HL-60 (cell line): ENCODE measurements at regions not wholly inside any gene's neighbourhood (a gene's known extent, or its start where the extent isn't known, plus 50 kb on each side); places are given as distances from the start of the nearest gene placed in this dataset.

Source experiments
- DNase-seq, 2 experiments: peaks; one replicate each; pipeline ENCODE4 v3.0.0-alpha.2; 2010 to 2020; ENCODE audit warnings: low read depth in 1 of 2, low spot score in 1 of 2
- H3K27ac ChIP-seq: fragments of 250-450 bp; sonication (Bioruptor Pico); replicated peaks from 2 replicates; pipeline ENCODE4 v1.5.1; 2020; ENCODE audit warnings: mild to moderate bottlenecking, moderate library complexity
- H3K27me3 ChIP-seq: fragments of 250-450 bp; sonication (Bioruptor Pico); 2 replicates; pipeline ENCODE4 v1.5.1; 2021; ENCODE audit warnings: mild to moderate bottlenecking, moderate library complexity; ENCODE audit not compliant: insufficient read depth, poor library complexity, severe bottlenecking
- H3K4me3 ChIP-seq: replicated peaks from 2 replicates; pipeline ENCODE4 v1.5.1; 2011; ENCODE audit warnings: mild to moderate bottlenecking, control low read depth, low read length; ENCODE audit not compliant: insufficient read depth
- GABPA ChIP-seq: IDR thresholded peaks from 2 replicates; pipeline ENCODE4 v1.6.1; 2012; ENCODE audit warnings: low read depth
- POLR2AphosphoS5 ChIP-seq: IDR thresholded peaks from 2 replicates; pipeline ENCODE4 v1.6.1; 2012; ENCODE audit warnings: low read depth
- SPI1 ChIP-seq: IDR thresholded peaks from 2 replicates; pipeline ENCODE4 v1.6.1; 2012; ENCODE audit warnings: low read depth, mild to moderate bottlenecking, borderline replicate concordance
- TF ChIP-seq, protein P1 (sequence below): IDR thresholded peaks from 2 replicates; pipeline ENCODE4 v1.6.1; 2012; ENCODE audit warnings: low read depth; ENCODE audit not compliant: insufficient replicate concordance
- TF ChIP-seq, protein P2 (sequence below): IDR thresholded peaks from one replicate; pipeline ENCODE4 v1.5.1; 2011; ENCODE audit warnings: low read length, control low read depth, inconsistent platforms; ENCODE audit not compliant: insufficient read depth

- peaks cover 10% of the 10 kb centered on the region for H3K27me3 ChIP-seq
- TF ChIP-seq, protein P1, sequence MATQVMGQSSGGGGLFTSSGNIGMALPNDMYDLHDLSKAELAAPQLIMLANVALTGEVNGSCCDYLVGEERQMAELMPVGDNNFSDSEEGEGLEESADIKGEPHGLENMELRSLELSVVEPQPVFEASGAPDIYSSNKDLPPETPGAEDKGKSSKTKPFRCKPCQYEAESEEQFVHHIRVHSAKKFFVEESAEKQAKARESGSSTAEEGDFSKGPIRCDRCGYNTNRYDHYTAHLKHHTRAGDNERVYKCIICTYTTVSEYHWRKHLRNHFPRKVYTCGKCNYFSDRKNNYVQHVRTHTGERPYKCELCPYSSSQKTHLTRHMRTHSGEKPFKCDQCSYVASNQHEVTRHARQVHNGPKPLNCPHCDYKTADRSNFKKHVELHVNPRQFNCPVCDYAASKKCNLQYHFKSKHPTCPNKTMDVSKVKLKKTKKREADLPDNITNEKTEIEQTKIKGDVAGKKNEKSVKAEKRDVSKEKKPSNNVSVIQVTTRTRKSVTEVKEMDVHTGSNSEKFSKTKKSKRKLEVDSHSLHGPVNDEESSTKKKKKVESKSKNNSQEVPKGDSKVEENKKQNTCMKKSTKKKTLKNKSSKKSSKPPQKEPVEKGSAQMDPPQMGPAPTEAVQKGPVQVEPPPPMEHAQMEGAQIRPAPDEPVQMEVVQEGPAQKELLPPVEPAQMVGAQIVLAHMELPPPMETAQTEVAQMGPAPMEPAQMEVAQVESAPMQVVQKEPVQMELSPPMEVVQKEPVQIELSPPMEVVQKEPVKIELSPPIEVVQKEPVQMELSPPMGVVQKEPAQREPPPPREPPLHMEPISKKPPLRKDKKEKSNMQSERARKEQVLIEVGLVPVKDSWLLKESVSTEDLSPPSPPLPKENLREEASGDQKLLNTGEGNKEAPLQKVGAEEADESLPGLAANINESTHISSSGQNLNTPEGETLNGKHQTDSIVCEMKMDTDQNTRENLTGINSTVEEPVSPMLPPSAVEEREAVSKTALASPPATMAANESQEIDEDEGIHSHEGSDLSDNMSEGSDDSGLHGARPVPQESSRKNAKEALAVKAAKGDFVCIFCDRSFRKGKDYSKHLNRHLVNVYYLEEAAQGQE, result no peak
- TF ChIP-seq POLR2AphosphoS5 (no peak), SPI1 (no peak), GABPA (no peak)
- TF ChIP-seq, protein P2, sequence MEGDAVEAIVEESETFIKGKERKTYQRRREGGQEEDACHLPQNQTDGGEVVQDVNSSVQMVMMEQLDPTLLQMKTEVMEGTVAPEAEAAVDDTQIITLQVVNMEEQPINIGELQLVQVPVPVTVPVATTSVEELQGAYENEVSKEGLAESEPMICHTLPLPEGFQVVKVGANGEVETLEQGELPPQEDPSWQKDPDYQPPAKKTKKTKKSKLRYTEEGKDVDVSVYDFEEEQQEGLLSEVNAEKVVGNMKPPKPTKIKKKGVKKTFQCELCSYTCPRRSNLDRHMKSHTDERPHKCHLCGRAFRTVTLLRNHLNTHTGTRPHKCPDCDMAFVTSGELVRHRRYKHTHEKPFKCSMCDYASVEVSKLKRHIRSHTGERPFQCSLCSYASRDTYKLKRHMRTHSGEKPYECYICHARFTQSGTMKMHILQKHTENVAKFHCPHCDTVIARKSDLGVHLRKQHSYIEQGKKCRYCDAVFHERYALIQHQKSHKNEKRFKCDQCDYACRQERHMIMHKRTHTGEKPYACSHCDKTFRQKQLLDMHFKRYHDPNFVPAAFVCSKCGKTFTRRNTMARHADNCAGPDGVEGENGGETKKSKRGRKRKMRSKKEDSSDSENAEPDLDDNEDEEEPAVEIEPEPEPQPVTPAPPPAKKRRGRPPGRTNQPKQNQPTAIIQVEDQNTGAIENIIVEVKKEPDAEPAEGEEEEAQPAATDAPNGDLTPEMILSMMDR, result no peak
- no peak overlapping the region for H3K4me3 ChIP-seq
- no peak overlapping the region for H3K27ac ChIP-seq
- DNase-seq, result no peak
These were observed 317.0 kb downstream of the CTTN start for GRCh38 chr11:70715166-70715951.

- DNase-seq, result no peak
- Histone ChIP-seq H3K27ac (no peak overlapping the region), H3K4me3 (no peak overlapping the region), H3K27me3 (peaks cover 9% of the 10 kb centered on the region)
- TF ChIP-seq SPI1, result no peak
- TF ChIP-seq, protein P1, result no peak
- TF ChIP-seq, protein P2, result no peak
- TF ChIP-seq POLR2AphosphoS5, result no peak
- TF ChIP-seq GABPA, result no peak
These were observed 317.9 kb downstream of the CTTN start for GRCh38 chr11:70716216-70716615.

GRCh38 chr11:70716986-70717775 is 318.9 kb downstream of the CTTN start:
- TF ChIP-seq, protein P2, result no peak
- TF ChIP-seq POLR2AphosphoS5, result 0 out of 2 replicates have a peak, but pooled peaks have one; percentile 29
- Histone ChIP-seq H3K4me3 (no peak overlapping the region), H3K27me3 (peaks cover 5% of the 10 kb centered on the region), H3K27ac (no peak overlapping the region)
- peak in 1 of 2 experiments; percentile 44 for DNase-seq
